ENCODE measurements at regions not wholly inside any gene's neighbourhood (a gene's known extent, or its start where the extent isn't known, plus 50 kb on each side); places are given as distances from the start of the nearest gene placed in this dataset.
"Not testable (repeated sequence)": the region's sequence is repeated elsewhere in the genome, so short reads cannot be mapped to it uniquely, and the experiment has no call there.

DNA sequence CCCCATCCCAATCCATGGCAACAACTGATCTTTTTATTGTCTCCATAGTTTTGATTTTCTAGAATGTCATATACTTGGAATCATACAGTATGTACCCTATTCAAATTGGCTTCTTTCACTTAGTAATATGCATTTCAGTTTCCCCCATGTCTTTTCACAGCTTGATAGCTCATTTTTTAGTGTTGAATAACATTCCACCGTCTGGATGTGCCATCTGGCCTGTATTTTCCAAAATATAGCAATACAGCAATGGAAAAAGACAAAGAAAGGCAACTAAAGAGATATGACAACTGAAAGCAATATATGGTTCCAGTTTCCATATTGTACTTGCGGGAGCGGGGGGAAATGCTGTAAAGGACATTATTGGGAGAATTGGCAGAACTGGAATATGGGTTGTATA, 166.4 kb upstream of the NT5E start:
- no peak for DNase-seq (ENCODE audit: low read depth, low spot score)
- Histone ChIP-seq H3K9ac (ENCODE audit: insufficient read length) (no peak overlapping the region), H3K4me3 (no peak overlapping the region), H3K27ac (no peak overlapping the region), H3K36me3 (ENCODE audit: insufficient read depth, low read length) (no peaks in the 10 kb centered on the region), H3K9me3 (ENCODE audit: low read depth, low read length) (no peaks in the 10 kb centered on the region)
- no peak for TF ChIP-seq FOXP2 (optimal IDR thresholded peaks at IDR 0.05; ENCODE audit: control extremely low read depth, extremely low read length, insufficient read depth)
- no peak for TF ChIP-seq EZH2 (IDR thresholded peaks at IDR 0.05)

DNA sequence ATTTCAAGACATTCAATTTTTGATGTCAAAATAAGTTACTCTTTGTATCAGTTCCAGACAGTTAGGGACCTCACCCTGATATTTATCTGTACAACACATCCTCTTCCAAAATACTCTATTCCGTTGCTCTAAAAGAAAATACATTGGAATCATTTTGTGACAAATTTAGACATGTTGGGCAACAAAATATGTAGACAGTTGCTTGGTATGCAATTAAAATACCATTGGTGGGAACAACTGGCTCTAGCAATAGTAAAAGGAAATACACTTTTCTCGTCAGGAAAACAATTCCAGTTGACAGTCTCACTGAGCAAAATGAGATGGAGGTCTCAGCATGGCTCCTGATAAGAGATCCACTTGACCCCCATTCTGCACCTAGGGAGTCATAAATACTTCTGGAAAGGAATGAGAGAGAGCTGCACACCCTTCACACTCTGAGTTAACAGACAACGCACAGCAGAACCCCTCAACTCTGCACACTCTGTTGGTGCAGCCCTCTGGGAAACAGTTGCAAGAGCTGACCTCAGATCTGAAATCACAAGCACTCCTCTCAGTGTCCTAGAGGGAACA, 171.3 kb upstream of the NT5E start:
- no peak overlapping the region for H3K27ac ChIP-seq
- no peak overlapping the region for H3K4me3 ChIP-seq
- DNase-seq (ENCODE audit: low read depth, low spot score): no peak
- TF ChIP-seq FOXP2 (optimal IDR thresholded peaks at IDR 0.05; ENCODE audit: control extremely low read depth, extremely low read length, insufficient read depth) (no peak), POLR2AphosphoS5 (IDR thresholded peaks at IDR 0.05; ENCODE audit: borderline replicate concordance, low read depth, low read length) (no peak), EZH2 (IDR thresholded peaks at IDR 0.05) (no peak)
- H3K9me3 ChIP-seq (ENCODE audit: low read depth, low read length): no peaks in the 10 kb centered on the region
- no peaks in the 10 kb centered on the region for H3K36me3 ChIP-seq (ENCODE audit: insufficient read depth, low read length)
- no peak overlapping the region for H3K9ac ChIP-seq (ENCODE audit: insufficient read length)

DNA sequence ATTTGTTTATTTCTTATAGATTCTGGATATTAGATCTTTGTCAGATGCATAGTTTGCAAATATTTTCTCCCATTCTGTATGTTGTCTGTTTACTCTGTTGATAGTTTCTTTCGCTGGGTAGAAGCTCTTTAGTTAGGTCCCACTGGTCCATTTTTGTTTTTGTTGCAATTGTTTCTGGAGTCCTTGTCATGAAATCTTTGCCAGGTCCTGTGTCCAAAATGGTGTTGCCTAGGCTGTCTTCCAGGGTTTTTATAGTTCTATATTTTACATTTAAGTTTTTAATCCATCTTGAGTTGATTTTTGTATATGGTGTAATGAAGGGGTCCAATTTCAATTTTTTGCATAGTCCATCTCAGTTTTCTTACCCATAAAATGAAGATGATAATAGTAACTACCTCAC, 173.9 kb upstream of the NT5E start:
- not testable (repeated sequence) for H3K9ac ChIP-seq (ENCODE audit: insufficient read length); H3K9me3 ChIP-seq (ENCODE audit: low read depth, low read length); H3K36me3 ChIP-seq (ENCODE audit: insufficient read depth, low read length); DNase-seq (ENCODE audit: low read depth, low spot score); H3K4me3 ChIP-seq; H3K27ac ChIP-seq

DNA sequence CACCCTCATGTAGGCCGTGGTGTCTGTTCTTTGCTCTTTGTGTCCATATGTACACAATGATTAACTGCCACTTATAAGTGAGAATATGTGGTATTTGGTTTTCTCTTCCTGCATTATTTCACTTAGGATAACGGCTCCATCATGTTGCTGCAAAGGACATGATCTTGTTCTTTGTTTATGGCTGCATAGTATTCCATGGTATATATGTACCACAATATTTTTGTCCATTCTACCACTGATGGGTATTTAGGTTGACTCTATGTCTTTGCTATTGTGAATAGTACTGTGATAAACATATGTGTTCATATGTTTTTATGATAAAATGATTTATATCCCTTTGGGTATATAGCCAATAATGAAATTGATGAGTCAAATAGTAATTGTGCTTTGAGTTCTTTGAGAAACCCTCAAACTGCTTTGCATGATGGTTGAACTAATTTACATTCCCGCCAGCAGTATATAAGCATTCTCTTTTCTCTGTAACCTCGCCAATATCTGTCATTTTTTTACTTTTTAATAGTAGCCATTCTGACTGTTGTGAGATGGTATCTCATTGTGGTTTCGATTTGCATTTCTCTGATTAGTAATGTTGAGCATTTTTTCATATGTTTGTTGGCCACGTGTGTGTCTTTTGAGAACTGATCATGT, 174.4 kb upstream of the NT5E start:
- TF ChIP-seq POLR2AphosphoS5 (IDR thresholded peaks at IDR 0.05; ENCODE audit: borderline replicate concordance, low read depth, low read length): no peak
- H3K9me3 ChIP-seq (ENCODE audit: low read depth, low read length): no peaks in the 10 kb centered on the region
- no peak overlapping the region for H3K27ac ChIP-seq
- H3K36me3 ChIP-seq (ENCODE audit: insufficient read depth, low read length): no peaks in the 10 kb centered on the region
- H3K9ac ChIP-seq (ENCODE audit: insufficient read length): no peak overlapping the region
- no peak for DNase-seq (ENCODE audit: low read depth, low spot score)
- no peak overlapping the region for H3K4me3 ChIP-seq

DNA sequence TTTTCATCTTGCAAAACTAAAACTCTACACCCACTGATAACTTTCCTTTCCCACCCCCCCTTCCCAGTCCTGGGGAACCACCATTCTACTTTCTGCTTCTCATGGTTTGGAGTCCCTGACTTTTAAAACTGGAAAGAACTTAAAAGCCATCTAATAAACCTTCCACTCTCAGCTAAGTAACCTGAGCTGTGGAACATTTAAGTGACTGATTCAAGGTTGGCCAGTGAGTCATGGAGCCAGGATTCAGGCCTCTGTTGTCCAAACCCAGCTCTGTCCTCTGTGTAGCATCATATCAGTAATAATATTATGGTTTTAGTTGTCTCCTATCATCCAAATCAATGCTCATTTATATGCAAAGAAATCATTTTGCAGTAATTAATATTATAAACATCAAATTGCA, 176.0 kb upstream of the NT5E start:
- no peaks in the 10 kb centered on the region for H3K9me3 ChIP-seq (ENCODE audit: low read depth, low read length)
- H3K27ac ChIP-seq: no peak overlapping the region
- H3K36me3 ChIP-seq (ENCODE audit: insufficient read depth, low read length): no peaks in the 10 kb centered on the region
- no peak for DNase-seq (ENCODE audit: low read depth, low spot score)
- TF ChIP-seq EZH2 (IDR thresholded peaks at IDR 0.05): no peak
- no peak overlapping the region for H3K4me3 ChIP-seq
- no peak overlapping the region for H3K9ac ChIP-seq (ENCODE audit: insufficient read length)

DNA sequence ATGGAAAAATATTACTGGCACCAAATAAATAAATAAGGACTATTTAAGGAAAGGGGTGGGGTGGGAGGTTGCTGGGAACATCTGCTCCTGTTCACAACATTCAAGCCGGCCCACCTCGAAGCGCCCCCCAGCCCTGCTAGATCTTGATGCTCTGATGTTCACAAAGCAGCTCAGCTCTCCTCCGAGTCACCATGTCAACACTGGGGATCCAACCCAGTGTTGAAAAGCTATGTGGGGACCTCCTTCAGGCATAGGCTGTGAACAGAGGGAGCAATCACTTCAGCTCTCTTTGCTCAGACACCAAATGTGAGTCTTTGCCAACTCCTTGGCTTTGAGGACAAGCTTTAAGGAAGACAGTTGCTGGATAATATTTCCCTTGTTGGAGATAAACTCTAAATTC, 176.8 kb upstream of the NT5E start:
- DNase-seq (ENCODE audit: low read depth, low spot score): no peak
- no peak overlapping the region for H3K27ac ChIP-seq
- TF ChIP-seq FOXP2 (optimal IDR thresholded peaks at IDR 0.05; ENCODE audit: control extremely low read depth, extremely low read length, insufficient read depth): no peak
- no peak for TF ChIP-seq POLR2AphosphoS5 (IDR thresholded peaks at IDR 0.05; ENCODE audit: borderline replicate concordance, low read depth, low read length)
- no peak for TF ChIP-seq EZH2 (IDR thresholded peaks at IDR 0.05)
- no peaks in the 10 kb centered on the region for H3K36me3 ChIP-seq (ENCODE audit: insufficient read depth, low read length)
- no peak overlapping the region for H3K4me3 ChIP-seq
- H3K9ac ChIP-seq (ENCODE audit: insufficient read length): no peak overlapping the region
- H3K9me3 ChIP-seq (ENCODE audit: low read depth, low read length): no peaks in the 10 kb centered on the region

DNA sequence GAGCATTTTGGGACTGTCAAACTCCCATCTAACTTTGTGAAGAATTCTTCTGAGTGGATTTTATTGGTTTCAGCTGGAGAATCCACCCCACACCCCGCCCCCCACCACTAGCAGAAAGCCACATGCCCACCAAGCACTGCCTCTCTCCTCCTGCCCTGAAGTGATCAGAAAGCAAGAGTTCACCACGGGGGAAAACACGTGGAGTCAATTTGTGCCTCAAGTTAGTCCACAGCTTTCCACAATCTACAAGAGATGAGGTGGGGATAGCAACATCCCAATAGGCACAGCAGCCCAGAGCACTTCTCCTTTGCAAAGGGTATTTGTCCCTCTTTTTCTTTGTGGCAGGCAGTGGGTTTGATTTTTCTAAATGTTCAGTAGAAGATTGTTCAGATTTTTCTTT, 177.3 kb upstream of the NT5E start:
- H3K36me3 ChIP-seq (ENCODE audit: insufficient read depth, low read length): no peaks in the 10 kb centered on the region
- H3K27ac ChIP-seq: no peak overlapping the region
- DNase-seq (ENCODE audit: low read depth, low spot score): no peak
- H3K9ac ChIP-seq (ENCODE audit: insufficient read length): no peak overlapping the region
- TF ChIP-seq POLR2AphosphoS5 (IDR thresholded peaks at IDR 0.05; ENCODE audit: borderline replicate concordance, low read depth, low read length): no peak
- no peak for TF ChIP-seq FOXP2 (optimal IDR thresholded peaks at IDR 0.05; ENCODE audit: control extremely low read depth, extremely low read length, insufficient read depth)
- no peak for TF ChIP-seq EZH2 (IDR thresholded peaks at IDR 0.05)
- no peaks in the 10 kb centered on the region for H3K9me3 ChIP-seq (ENCODE audit: low read depth, low read length)
- H3K4me3 ChIP-seq: no peak overlapping the region

DNA sequence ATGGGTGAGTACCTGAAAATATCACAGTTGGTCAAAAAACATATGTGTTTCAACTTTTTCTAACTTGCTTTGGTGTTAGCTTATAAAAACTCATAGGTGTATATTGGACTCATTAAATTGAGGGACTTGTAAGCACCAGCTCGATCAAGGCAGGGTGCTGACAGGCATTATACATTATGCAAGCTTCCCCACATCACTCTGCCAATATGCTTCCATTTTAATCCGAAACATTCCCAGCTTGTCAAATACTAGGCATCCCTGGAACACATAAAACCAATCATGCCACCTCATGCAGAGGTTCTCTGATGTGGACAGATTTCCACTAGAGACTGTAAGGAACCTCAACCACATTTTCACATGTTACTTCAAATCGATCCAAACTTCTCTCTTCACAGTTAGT, 187.3 kb upstream of the NT5E start:
- no peak for TF ChIP-seq FOXP2 (optimal IDR thresholded peaks at IDR 0.05; ENCODE audit: control extremely low read depth, extremely low read length, insufficient read depth)
- no peak for TF ChIP-seq POLR2AphosphoS5 (IDR thresholded peaks at IDR 0.05; ENCODE audit: borderline replicate concordance, low read depth, low read length)
- TF ChIP-seq EZH2 (IDR thresholded peaks at IDR 0.05): no peak

DNA sequence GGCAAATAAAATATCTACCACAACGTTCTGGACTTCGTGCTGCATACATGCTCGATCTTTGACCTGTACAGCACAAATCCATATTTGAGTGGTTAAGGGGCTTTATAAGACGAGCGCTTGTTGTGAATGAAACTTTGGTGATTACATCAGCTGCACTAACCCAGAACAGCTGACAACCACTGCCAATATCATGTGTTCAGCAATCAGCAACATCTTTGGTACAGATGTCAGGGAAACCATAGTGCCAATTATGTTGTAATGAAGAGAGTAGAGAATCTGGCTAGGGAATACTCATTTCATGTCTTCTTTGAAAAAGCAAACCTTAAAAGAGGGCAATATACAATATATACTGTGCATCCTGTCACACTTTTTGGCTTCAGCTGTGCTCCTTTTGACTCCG, 188.6 kb upstream of the NT5E start:
- no peaks in the 10 kb centered on the region for H3K9me3 ChIP-seq (ENCODE audit: low read depth, low read length)
- no peak for TF ChIP-seq FOXP2 (optimal IDR thresholded peaks at IDR 0.05; ENCODE audit: control extremely low read depth, extremely low read length, insufficient read depth)
- TF ChIP-seq POLR2AphosphoS5 (IDR thresholded peaks at IDR 0.05; ENCODE audit: borderline replicate concordance, low read depth, low read length): no peak
- TF ChIP-seq EZH2 (IDR thresholded peaks at IDR 0.05): no peak
- no peak overlapping the region for H3K9ac ChIP-seq (ENCODE audit: insufficient read length)
- H3K36me3 ChIP-seq (ENCODE audit: insufficient read depth, low read length): no peaks in the 10 kb centered on the region
- no peak overlapping the region for H3K27ac ChIP-seq
- H3K4me3 ChIP-seq: no peak overlapping the region
- DNase-seq (ENCODE audit: low read depth, low spot score): no peak

More for the DNA sequence above, 187.3 kb upstream of the NT5E start:
- H3K27ac ChIP-seq: no peak overlapping the region
- no peak overlapping the region for H3K4me3 ChIP-seq
- H3K9me3 ChIP-seq (ENCODE audit: low read depth, low read length): no peaks in the 10 kb centered on the region
- DNase-seq (ENCODE audit: low read depth, low spot score): no peak
- no peak overlapping the region for H3K9ac ChIP-seq (ENCODE audit: insufficient read length)
- H3K36me3 ChIP-seq (ENCODE audit: insufficient read depth, low read length): no peaks in the 10 kb centered on the region
